ENCODE measurements at regions not wholly inside any gene's neighbourhood (a gene's known extent, or its start where the extent isn't known, plus 50 kb on each side); places are given as distances from the start of the nearest gene placed in this dataset.

- TF ChIP-seq CTCF (tag by site-specific recombination; IDR thresholded peaks at IDR 0.05) (no peak), ZNF639 (tag by site-specific recombination; IDR thresholded peaks at IDR 0.05) (no peak), ZNF398 (tag by site-specific recombination; IDR thresholded peaks at IDR 0.05) (no peak), ZFP41 (tag by site-specific recombination; IDR thresholded peaks at IDR 0.05; ENCODE audit: borderline replicate concordance) (no peak), ZBTB8A (tag by site-specific recombination; IDR thresholded peaks at IDR 0.05) (no peak), PRDM4 (tag by site-specific recombination; IDR thresholded peaks at IDR 0.05) (no peak), ZNF518A (tag by site-specific recombination; conservative IDR thresholded peaks at IDR 0.05; ENCODE audit: low read depth) (no peak), ZNF610 (tag by site-specific recombination; IDR thresholded peaks at IDR 0.05; ENCODE audit: borderline replicate concordance) (no peak), ZNF473 (tag by site-specific recombination; IDR thresholded peaks at IDR 0.05) (no peak), GFI1B (tag by site-specific recombination; IDR thresholded peaks at IDR 0.05) (no peak), RBAK (tag by site-specific recombination; IDR thresholded peaks at IDR 0.05) (no peak)
These were observed 89.2 kb upstream of the GLRA2 start for GRCh38 chrX:14440106-14440505.

Data from HEK293 (cell line).